GM21723 (cell line): ENCODE measurements at regions not wholly inside any gene's neighbourhood (a gene's known extent, or its start where the extent isn't known, plus 50 kb on each side); places are given as distances from the start of the nearest gene placed in this dataset.

Experiments
- ATAC-seq: cut with Tn5 transposase; IDR thresholded peaks from one replicate; pipeline ENCODE4 v1.9.1; 2021; ENCODE audit warnings: mild to moderate bottlenecking, moderate library complexity; ENCODE audit not compliant: unreplicated experiment

DNA sequence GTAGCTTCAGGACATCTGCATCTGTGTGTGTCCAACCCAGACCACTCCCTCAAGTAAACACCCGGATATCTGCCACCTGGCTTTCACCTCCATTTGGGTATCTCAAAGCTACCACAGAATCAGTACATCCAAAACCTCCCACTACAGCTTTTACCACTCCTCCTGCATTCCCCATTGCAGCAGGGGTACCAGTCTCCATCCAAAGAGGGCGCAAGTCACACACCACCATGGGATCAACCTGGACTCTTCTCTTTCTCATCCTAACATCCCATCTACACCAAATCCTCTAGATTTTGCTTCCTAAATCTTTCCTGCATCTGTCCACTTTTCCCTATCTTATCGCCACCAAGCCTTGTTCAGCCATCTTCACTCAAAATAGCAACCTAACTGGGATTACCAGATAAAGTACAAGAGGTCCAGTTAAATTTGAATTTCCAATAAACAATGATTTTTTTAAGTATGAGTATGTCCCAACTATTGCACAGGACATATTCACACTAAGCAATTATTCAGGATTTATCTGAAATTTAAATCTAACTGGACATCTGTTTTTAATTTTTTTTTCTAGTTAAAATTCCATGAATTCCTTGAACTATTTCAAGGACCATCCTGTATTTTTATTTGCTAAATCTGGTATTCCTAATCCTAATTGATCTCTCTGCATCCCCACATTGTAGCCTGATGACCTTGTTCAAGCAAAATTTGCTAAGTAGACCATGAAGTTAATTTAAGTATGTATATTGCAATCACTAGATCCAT, 164.3 kb upstream of the MLN start:
- no peak for ATAC-seq

DNA sequence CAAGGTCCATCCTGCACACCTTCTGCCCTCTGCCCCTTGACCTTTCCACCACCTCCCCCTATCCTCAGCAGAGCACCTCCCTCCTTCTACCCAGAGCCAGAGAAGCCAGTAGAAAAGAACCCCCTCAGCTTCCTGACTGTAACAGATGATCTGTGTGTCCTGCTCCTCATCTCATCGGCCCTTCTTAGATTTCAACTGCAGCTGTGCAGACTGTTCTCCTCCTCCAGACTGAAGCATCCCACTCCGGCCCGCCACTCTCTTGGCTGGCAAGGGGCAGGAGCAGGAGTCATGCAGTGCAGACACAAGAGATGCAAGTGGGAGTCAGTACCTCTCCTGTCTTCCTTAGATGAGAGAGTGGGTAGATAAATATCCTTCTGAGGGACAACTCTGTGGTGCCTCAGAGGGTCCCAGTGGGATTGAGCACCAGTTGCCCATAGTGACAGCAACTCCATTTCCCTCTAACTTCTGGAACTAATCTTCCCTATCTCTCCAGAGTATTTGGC, 163.5 kb upstream of the MLN start:
- ATAC-seq: no peak

DNA sequence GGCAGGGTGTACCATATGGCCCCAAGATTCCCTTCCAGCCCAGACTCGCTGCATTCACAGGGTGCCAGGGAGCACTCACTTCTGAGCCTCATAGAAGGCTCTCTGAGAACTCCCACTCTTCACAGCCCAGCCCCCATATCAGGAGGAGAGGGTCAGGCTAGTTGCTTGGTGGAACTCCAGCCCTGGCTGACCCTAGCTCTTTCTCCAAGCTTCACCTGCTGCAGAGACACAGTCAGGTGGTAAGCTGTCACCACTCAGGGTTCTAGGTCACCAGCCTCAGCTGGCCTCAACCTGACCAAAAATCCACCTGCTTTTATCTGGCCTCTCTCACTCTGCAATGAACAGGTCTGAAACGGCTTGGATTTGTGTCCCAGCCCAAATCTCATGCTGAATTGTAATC, 162.7 kb upstream of the MLN start:
- no peak for ATAC-seq

DNA sequence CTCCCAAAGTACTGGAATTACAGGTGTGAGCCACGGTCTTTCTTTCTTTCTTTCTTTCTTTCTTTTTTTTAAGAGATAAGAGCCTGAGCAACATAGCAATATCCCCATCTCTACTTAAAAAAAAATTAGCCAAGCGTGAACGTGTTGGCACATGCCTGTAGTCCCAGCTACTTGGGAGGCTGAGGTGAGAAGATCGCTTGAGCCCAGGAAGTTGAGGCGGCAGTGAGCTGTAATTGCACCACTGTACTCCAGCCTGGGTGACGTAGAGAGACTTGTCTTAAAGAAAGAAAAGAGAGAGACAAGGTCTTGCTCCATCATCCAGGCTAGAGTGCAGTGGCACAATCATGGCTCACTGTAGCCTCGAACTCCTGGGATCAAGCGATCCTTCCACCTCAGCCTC, 162.0 kb upstream of the MLN start:
- ATAC-seq: no peak

DNA sequence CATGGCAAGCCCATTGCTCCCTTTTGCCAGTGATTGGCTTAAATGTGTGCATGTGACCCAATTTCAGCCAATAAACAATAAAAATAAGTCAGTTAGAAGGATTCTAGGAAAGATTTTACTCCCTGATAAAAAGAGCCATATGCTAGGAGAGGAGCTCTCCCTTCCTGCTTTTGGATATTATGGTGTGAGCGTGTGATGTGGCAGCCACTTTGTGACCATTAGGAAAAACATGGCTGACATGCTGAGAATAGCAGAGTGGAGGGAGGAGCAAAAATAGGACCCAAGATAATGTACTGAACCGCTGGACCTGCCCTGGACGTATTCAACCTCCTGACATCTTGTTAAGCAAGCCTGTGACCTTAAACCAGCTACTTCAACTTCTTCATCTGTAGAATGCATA, 160.6 kb upstream of the MLN start:
- no peak for ATAC-seq

DNA sequence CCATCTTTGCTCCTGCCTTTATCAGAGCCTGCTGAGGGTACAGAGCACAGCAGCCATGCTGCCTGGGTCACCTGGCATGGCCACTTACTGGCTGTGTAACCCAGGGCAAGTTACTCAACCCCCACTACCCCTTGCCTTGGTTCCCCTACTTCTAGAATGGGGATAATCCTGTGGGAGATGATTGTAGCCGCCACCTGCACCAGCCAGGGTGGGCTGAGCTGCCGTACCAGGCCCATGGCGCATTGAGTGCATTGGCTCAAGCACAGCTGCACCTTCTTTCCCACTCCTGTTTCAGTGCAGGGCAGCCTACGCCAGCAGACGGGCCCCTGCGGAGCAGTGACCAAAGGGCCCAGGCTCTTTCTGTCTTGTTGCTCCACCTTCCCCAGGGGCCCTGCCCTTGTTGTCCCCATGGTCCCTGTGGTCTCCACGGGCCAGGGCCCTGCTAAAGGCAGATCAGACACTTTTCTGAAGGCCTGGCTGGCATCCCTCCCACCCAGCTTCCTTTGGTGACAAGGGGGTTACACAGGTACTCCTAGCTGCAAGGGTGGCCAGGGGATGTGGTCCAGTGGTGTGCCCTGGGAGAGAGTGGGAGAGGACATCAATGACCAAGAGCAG, 159.4 kb upstream of the MLN start:
- ATAC-seq: no peak

DNA sequence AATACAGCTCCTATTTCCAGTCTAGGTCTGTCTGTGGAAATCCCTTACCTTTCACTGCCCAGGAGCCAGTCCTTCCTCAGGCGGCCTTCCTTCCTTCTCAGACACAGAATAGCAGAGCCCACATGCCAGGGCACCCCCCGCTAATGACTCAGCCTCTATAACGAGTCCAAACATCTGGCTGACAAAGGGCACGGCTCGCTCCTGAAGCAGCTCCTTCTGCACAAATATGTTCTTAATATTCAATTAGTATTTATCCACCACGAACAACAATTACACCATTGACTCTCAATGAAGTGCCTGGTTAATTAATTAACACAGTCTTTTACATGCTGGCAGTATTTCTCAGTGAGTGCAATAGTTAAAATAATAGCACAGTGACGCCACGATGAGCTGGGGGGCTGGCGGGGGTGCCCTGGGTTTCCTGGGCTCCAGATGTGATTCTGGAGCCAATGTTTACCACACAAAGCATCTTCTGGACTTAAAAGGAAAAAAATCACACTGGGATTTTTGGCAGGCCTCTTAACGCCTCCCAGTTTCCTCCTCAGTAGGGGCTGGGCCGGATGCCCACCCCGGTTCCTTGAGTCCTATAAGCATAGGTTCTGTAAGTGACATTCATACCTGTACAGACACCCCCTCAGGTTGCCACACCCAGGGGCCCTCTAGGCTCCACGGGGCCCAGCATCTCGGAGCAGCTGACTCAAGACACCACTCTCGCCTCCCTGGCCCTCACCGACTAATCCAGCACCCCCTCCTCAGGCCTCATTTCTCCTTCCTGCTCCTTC, 158.6 kb upstream of the MLN start:
- no peak for ATAC-seq

DNA sequence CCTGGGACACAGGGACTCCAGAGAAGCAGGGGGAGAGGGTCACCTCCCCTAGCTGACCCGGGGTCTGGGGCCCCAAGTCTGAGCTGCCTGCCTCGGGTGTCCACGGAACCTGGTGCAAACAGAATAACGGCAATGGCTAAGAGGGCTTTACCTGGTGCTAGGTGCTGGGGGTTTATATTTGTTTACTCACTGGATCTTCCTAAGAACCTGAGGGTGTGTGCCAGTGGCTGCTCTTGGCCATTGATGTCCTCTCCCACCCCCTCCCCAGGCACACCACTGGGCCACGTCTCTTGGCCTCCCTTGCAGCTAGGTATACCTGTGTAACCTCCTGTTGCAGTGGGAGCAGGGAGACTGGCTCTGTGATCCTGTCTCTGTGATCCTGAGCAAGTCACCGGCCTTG, 157.9 kb upstream of the MLN start:
- no peak for ATAC-seq

DNA sequence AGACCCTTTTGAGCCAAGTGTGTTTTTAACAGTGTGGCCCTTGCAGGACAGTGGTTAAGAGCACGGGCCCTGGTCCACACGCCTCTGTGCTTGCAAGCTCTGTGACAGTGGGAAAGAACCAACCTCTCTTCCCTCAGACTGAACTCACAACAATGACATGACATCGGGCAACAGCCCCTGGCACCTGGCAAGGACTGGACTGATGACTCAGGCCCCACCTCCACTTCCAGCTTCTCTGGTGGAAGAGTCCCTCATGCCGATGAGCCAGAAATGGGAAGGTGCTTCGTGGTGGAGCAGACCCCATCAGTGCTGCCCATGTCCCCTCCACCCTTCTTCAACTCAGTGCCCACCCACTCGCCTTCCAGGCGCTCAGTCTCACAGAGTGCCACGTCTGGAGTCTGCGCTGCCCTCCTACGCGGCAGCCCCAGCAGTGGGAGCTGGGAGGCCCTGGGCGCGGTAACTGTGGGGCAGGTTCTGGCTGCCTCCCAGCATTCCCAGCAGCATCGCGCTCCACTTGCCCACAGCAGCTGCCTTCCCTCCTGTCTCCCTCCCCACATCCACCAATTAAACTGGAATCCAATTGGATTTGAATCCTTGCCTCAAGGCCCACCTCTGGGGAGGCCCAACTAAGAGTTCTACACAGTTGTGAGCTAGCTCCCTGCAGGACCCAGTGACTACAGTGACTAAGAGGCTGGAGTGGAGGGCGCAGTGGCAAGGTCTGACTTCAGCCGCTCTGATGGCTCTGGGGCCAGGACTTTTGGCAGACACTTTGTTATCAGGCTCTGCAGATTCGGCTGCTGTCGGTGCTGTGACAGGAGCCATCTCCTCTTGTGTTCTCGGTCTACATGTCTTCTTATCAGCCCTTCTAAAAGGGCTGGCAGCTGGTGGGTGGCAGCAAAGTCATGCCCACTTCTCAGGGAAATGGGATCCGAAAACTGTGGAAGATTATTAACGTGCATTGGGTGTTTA, 156.8 kb upstream of the MLN start:
- ATAC-seq: no peak

DNA sequence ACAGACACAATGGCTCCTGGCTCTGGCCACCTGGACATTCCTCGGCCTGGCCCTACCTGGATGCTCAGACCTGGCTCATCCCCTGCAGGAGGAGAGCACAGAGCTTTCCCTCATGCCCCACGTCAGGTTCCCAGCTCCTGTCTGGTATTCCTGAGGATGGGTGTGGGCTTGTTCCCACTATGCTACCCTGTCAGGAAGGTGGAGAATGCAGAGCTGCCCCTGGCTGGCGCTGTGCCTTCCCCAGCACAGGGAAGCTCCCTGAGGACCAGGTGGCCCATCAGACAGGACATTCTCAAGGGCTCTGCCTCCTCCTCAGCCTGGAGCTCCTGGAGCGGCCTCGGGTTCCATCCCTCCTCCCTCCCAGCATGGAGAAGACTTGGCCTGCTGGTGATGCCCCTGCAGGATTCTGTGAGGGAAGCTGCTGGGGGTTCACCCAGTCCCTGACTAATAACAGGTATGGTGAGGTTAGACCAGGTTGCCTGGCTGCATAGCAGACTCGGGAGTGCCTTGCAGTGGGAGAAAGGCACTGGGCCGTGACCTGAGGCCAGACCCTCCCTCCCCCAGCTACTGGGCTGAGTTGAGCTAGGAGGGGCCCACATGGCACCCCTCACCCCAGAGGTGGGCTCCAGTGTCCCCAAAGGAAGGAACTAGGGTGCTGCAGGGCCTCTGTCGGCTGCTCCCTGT, 156.0 kb upstream of the MLN start:
- ATAC-seq: no peak

DNA sequence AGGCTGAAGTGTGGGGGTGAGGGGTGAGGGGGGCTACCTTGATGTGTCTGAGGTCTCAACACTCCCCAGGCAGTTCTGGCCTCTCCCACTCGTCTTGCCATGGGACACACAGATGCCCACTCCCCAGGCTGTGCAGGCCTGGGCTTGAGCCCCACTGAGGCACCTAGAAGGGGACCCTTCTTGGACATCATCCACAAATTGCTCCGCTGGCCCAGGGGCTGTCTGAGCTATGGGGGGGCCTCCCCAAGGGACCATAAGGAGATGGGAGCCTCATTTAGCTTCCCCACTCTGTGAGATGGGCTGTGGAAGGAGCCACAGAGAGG, 155.5 kb upstream of the MLN start:
- ATAC-seq: no peak

DNA sequence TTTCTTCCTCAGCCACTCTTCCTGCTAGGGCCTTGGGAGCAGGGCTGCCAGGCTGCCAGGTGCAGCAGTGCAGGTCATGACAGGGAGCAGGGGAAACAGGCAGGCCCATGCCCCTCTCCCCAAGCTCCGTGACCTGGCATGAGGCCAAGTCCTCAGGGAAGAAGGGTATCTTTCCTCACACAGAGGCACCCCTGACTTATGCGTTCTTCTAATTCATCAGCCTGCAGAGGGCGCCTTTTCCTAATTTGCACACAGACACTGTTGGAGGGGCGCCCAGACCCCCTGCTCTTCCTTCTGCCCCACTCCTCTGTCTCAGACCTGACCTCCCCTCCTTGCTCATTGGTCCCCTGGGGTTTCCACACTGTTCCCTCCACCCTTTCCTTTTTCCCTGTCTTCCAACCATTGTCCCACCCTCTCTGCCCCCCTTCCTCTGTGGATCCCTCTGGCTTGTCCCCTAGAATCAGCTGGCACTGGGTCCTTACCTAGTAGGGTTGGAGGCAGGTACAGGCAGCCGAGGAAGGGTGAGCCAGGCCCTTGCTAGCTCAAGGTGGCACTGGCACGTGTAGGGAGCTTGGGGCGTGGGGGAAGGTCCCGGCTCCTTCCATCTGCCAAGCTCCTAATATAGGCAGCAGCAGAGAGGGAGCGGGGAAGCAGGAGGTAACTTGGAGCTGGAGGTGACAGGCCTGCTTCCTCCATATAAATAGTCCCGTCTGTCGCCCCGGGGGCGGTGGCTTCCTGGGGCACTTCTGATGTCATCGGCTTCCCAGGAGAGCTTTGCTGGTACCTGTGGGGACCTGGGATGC, 154.9 kb upstream of the MLN start:
- no peak for ATAC-seq

DNA sequence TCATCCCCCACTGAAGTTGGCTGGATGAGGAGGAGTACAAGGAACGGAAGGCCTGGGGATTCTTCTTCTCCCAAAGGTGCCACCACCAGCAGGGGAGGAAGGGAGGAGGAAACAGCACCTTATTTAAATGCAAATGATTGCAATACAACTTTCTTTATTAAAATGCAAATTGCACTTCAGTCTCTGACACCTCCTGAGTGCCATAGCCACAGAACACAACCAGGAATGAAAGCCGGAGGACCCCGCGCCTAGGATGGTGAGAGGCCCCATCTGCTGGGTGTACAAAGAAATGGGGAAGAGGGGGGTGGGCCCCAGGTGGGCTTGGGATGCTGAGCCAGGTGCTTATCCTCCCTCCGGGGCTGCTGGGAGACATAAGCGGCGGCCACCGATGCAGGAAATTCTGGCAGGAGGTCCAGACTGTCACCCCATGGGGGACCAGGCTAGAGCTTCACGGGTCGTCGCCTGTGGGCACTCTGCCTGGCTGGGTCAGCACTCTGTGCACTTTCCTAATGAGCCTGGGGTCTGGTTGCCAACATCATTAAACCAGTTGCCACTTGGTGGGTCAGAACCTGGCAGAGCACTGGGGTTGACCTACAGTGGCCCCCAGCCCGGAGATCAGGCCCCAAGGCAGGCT, 154.2 kb upstream of the MLN start:
- no peak for ATAC-seq

DNA sequence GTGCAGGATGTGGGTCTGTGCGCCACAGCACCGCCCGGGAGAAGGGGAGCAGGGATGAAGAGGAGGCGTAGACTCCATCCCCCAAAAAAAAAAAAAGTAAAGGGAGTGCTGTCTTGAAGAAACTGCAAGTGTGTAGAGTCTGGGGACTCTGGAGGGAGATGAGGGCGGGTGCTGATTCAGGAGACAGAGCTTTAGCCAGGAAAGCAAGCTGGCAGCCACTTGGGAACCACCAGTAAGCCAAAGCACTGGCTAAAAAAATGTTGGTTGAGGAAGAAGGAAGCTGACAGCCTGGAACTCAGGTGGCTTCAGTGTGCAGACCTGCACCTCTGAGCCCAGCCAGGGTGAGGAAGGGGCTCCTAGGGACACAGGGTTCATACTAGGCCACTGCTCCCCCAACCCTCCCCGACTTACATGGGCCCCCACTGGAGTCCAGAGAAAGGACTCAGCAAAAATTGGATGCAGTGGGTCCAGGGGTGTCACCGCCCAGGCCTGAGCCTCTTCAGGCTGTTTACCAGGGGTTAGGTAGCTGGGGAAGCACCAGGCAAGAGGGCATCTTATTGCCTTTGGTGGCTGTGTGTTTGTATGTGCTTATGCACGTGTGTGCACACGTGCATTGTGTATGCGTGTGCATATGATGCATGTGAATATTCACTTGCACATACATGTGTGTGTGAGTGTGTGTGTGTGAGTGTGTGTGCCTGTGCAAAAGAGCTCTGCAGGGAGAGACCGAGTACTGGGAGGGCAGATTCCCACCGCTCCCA, 153.5 kb upstream of the MLN start:
- no peak for ATAC-seq

DNA sequence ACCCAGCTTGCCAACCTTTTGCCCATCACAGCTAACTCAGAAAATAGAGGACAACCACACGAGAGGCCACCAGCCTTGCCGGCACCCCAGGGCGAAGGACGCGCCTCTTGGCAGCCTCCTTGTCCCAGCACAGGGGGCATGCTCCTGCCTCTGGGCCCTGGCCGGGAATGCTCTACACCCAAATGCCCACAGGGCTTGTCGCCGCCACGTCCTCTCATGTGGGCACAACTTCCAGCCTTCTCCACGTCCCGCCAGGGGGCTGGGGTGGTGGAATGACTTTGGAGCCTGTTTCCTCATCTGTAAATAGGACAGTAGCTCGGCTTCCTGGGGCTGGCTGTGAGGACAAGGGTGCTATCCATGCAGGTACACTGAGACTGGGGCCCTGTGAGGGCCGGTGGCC, 152.4 kb upstream of the MLN start:
- ATAC-seq: no peak

DNA sequence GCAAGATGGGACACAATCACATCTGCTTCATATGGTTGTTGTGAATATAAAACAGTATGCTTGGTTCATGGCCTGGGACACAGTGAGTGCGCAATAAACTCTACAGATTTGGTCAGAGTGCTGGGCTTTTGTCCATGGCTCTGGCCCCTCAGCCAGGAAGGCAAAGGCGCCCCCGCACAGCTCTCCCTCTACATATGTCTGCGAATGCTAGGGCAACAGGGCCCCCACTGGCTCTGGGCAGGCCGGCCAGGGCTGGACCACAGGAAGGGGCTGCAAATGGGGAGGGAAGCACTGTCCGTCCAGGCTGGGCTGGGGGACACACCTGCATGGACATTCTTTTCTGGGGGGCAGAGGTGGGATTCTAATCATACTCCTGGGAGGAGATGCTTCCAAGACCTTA, 151.8 kb upstream of the MLN start:
- no peak for ATAC-seq

DNA sequence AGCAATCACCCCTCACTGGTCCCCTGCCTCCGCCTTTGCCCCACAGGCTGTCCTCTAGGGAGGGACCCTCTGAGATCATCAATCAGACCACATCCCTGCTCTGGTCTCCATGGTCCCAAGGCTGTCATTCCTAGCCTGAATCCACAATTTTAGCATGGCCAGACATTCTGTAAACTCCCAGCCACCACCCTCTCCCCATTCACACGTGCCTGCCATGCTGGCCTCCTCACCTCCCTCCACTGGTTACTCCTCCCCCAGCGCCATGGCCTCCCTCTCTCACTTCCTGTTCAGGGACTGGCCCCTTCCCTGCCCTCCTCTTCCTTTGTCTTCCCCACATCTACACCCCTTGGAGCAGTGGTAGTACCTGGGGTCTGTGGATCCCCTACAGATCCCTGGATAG, 150.7 kb upstream of the MLN start:
- no peak for ATAC-seq

DNA sequence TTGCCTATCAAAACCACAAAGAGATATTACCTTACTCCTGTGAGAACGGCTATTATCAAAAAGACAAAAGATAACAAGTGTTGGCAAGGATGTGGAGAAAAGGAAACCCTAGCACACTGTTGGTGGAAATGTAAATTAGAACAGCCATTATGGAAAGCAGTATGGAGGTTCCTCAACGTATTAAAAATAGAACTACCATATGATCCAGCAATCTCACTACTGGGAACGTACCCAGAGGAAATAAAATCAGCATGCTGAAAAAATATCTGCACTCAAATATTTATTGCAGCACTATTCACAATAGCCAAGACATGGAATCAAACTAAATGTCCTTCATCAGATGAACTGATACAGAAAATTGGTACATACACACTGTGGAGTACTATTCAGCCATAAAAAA, 149.4 kb upstream of the MLN start:
- ATAC-seq: no peak
